ENCODE measurements at regions not wholly inside any gene's neighbourhood (a gene's known extent, or its start where the extent isn't known, plus 50 kb on each side); places are given as distances from the start of the nearest gene placed in this dataset.

DNA sequence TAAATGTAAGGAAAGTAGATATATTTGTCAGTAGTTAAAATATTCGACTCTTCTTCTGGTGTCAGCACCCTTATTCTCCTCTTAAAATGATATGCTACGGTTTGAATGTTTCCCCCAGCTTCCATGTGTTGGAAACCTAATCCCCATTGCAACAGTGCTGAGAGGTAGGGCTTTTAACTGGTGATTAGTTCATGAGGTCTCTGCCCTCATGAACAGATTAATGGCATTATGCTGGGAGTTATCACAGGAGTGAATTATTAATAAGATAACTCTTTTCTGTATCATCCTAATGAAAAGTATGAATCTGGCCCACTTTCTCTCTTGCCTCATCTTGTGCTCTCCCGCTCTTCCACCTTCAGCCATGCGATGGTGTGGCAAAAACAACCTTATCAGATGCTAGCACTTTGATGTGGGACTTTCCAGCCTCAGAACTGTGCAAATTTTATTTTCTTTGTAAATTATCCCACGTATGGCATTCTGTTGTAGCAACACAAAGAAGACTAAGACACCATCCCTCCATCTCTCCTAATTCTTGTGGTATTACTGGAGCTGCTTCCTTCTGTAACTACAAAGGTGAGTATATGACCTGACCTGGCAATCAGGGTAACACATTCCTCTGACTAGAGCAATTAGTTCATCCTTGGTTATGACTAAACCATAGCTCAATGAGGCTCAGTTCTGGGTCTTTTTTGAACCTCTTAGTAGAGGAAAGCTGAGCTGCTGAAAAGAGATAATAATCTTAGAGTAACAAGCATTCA, 171.1 kb upstream of the TMEM196 start:
- TF ChIP-seq ELF4 (IDR thresholded peaks at IDR 0.05) (no peak), TARDBP (IDR thresholded peaks at IDR 0.05) (no peak), ZNF384 (IDR thresholded peaks at IDR 0.05) (no peak), FOXA1 (IDR thresholded peaks at IDR 0.05) (no peak), LEF1 (IDR thresholded peaks at IDR 0.05; ENCODE audit: borderline replicate concordance) (no peak), PKNOX1 (IDR thresholded peaks at IDR 0.05) (no peak), FOXM1 (IDR thresholded peaks at IDR 0.05; ENCODE audit: borderline replicate concordance) (no peak), SP1 (IDR thresholded peaks at IDR 0.05) (no peak), NFRKB (IDR thresholded peaks at IDR 0.05) (no peak), ARNT (IDR thresholded peaks at IDR 0.05) (no peak), HDGF (IDR thresholded peaks at IDR 0.05; ENCODE audit: borderline replicate concordance) (no peak), CTBP1 (IDR thresholded peaks at IDR 0.05; ENCODE audit: borderline replicate concordance) (no peak), BHLHE40 (IDR thresholded peaks at IDR 0.05; ENCODE audit: borderline replicate concordance) (no peak), L3MBTL2 (conservative IDR thresholded peaks at IDR 0.05) (no peak), SUZ12 (IDR thresholded peaks at IDR 0.05) (no peak), FOXK2 (IDR thresholded peaks at IDR 0.05) (no peak)

GRCh38 chr7:19939746-19940145, 166.3 kb upstream of the TMEM196 start:
- no peak for TF ChIP-seq SP1 (IDR thresholded peaks at IDR 0.05)
- TF ChIP-seq SUZ12 (IDR thresholded peaks at IDR 0.05): no peak
- no peak for TF ChIP-seq FOXA1 (IDR thresholded peaks at IDR 0.05)
- no peak for TF ChIP-seq HDGF (IDR thresholded peaks at IDR 0.05; ENCODE audit: borderline replicate concordance)
- no peak for TF ChIP-seq PKNOX1 (IDR thresholded peaks at IDR 0.05)
- no peak for TF ChIP-seq LEF1 (IDR thresholded peaks at IDR 0.05; ENCODE audit: borderline replicate concordance)
- TF ChIP-seq ZNF384 (IDR thresholded peaks at IDR 0.05): no peak
- no peak for DNase-seq (ENCODE audit: extremely low spot score)
- CTCF ChIA-PET: no interaction called here
- POLR2A ChIA-PET: no interaction called here

More for the DNA sequence above, 171.1 kb upstream of the TMEM196 start:
- DNase-seq (ENCODE audit: extremely low spot score): no peak
- POLR2A ChIA-PET: no interaction called here
- CTCF ChIA-PET: no interaction called here

DNA sequence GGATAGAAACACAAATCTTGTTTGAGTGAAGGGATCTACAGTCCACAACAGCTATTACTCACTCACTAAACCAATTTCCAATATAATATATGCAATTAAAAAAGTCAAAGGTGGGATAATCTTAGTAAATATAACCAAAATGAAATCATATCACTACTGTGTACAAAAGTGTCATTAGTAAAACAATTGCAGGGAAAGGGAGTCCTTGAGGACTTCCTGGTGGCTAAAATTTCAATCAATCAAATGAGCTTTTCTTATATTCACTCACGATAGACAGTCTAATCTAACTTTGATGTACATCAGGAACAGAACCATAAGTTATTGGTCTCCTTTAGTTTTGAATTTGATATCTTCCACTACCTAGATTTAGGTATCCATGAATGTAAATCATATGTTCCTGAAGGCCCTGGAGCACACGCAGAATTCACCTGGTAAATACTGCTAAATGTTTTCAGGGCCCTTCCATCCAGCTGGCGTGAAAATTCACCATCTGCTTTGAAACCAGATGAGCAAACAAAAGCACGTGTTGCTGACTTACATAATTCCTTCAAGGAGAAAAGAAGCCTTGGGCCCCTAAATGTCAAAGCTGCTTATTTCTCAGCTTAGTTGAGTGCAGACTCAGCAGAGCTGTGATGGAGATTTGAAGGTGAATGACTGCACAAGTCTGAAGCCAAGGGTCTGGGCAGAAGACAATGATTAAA, 159.3 kb upstream of the TMEM196 start:
- TF ChIP-seq L3MBTL2 (conservative IDR thresholded peaks at IDR 0.05) (no peak), ZNF384 (IDR thresholded peaks at IDR 0.05) (no peak), SUZ12 (IDR thresholded peaks at IDR 0.05) (no peak), CTBP1 (IDR thresholded peaks at IDR 0.05; ENCODE audit: borderline replicate concordance) (no peak), SP1 (IDR thresholded peaks at IDR 0.05) (no peak), FOXM1 (IDR thresholded peaks at IDR 0.05; ENCODE audit: borderline replicate concordance) (no peak), PKNOX1 (IDR thresholded peaks at IDR 0.05) (no peak), ELF4 (IDR thresholded peaks at IDR 0.05) (no peak), FOXA1 (IDR thresholded peaks at IDR 0.05) (no peak), LEF1 (IDR thresholded peaks at IDR 0.05; ENCODE audit: borderline replicate concordance) (no peak), NFRKB (IDR thresholded peaks at IDR 0.05) (no peak), BHLHE40 (IDR thresholded peaks at IDR 0.05; ENCODE audit: borderline replicate concordance) (no peak), TARDBP (IDR thresholded peaks at IDR 0.05) (no peak), HDGF (IDR thresholded peaks at IDR 0.05; ENCODE audit: borderline replicate concordance) (no peak), FOXK2 (IDR thresholded peaks at IDR 0.05) (no peak), ARNT (IDR thresholded peaks at IDR 0.05) (no peak)
- ChIA-PET CTCF (no interaction called here), POLR2A (no interaction called here)
- DNase-seq (ENCODE audit: extremely low spot score): no peak

DNA sequence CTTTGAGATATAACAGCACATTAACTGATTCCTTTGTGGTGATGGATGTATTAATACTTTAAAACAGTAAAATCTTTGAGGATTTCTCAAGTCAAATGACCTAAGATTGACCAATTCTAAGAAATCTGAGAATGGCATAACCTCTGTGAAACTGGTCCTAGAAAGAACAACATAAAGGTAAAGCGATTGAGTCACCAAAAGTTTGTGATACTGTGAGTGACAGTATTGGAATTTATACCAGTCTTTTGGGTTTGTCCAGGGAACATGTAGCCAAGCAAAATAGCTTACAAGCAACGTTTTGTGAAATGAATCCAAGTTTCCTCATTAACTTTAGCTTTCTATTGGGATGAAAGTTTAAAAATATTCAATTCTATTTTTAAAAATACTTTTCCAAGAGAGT, 157.4 kb upstream of the TMEM196 start:
- DNase-seq (ENCODE audit: extremely low spot score): no peak
- ChIA-PET POLR2A (no interaction called here), CTCF (no interaction called here)
- TF ChIP-seq TARDBP (IDR thresholded peaks at IDR 0.05): no peak
- no peak for TF ChIP-seq ELF4 (IDR thresholded peaks at IDR 0.05)
- TF ChIP-seq FOXA1 (IDR thresholded peaks at IDR 0.05): no peak
- no peak for TF ChIP-seq HDGF (IDR thresholded peaks at IDR 0.05; ENCODE audit: borderline replicate concordance)
- no peak for TF ChIP-seq NFRKB (IDR thresholded peaks at IDR 0.05)
- TF ChIP-seq LEF1 (IDR thresholded peaks at IDR 0.05; ENCODE audit: borderline replicate concordance): no peak
- no peak for TF ChIP-seq SP1 (IDR thresholded peaks at IDR 0.05)
- TF ChIP-seq BHLHE40 (IDR thresholded peaks at IDR 0.05; ENCODE audit: borderline replicate concordance): no peak
- TF ChIP-seq FOXM1 (IDR thresholded peaks at IDR 0.05; ENCODE audit: borderline replicate concordance): no peak
- TF ChIP-seq CTBP1 (IDR thresholded peaks at IDR 0.05; ENCODE audit: borderline replicate concordance): no peak
- TF ChIP-seq L3MBTL2 (conservative IDR thresholded peaks at IDR 0.05): no peak
- no peak for TF ChIP-seq ARNT (IDR thresholded peaks at IDR 0.05)
- no peak for TF ChIP-seq SUZ12 (IDR thresholded peaks at IDR 0.05)
- no peak for TF ChIP-seq FOXK2 (IDR thresholded peaks at IDR 0.05)
- TF ChIP-seq PKNOX1 (IDR thresholded peaks at IDR 0.05): no peak
- no peak for TF ChIP-seq ZNF384 (IDR thresholded peaks at IDR 0.05)

- TF ChIP-seq ZNF384 (IDR thresholded peaks at IDR 0.05) (no peak), TARDBP (IDR thresholded peaks at IDR 0.05) (no peak), ELF4 (IDR thresholded peaks at IDR 0.05) (no peak), BHLHE40 (IDR thresholded peaks at IDR 0.05; ENCODE audit: borderline replicate concordance) (no peak), HDGF (IDR thresholded peaks at IDR 0.05; ENCODE audit: borderline replicate concordance) (no peak), SP1 (IDR thresholded peaks at IDR 0.05) (no peak), NFRKB (IDR thresholded peaks at IDR 0.05) (no peak), LEF1 (IDR thresholded peaks at IDR 0.05; ENCODE audit: borderline replicate concordance) (no peak), CTBP1 (IDR thresholded peaks at IDR 0.05; ENCODE audit: borderline replicate concordance) (no peak), FOXA1 (IDR thresholded peaks at IDR 0.05) (no peak), FOXM1 (IDR thresholded peaks at IDR 0.05; ENCODE audit: borderline replicate concordance) (no peak), L3MBTL2 (conservative IDR thresholded peaks at IDR 0.05) (no peak), FOXK2 (IDR thresholded peaks at IDR 0.05) (no peak), ARNT (IDR thresholded peaks at IDR 0.05) (no peak), SUZ12 (IDR thresholded peaks at IDR 0.05) (no peak)
- no peak for DNase-seq (ENCODE audit: extremely low spot score)
- ChIA-PET POLR2A (no interaction called here), CTCF (no interaction called here)
Observed at GRCh38 chr7:19930051-19930450, 156.6 kb upstream of the TMEM196 start.

All from HEK293T (cell line).